Naive thymus-derived CD4-positive, alpha-beta T cell (primary cell): ENCODE measurements at regions not wholly inside any gene's neighbourhood (a gene's known extent, or its start where the extent isn't known, plus 50 kb on each side); places are given as distances from the start of the nearest gene placed in this dataset.
A peak's percentile ranks its signal among the peaks of the same experiment; 100 is the strongest.

ENCODE experiments used
- ATAC-seq: fragments of 150-1000 bp; cut with Tn5 transposase; 2 replicates; pipeline ENCODE4 v1.10.0; 2021; ENCODE audit warnings: mild to moderate bottlenecking, moderate library complexity
- CTCF ChIA-PET: fragments of 350-600 bp; sonication (Branson Sonifier 250); formaldehyde crosslinking; loops from one replicate; lab custom pipeline; 2021; ENCODE audit warnings: antibody characterized with exemption; lab: Charles Lee
- POLR2A ChIA-PET: fragments of 350-600 bp; sonication (Branson Sonifier 250); formaldehyde crosslinking; loops from one replicate; lab custom pipeline; 2021; ENCODE audit warnings: antibody characterized with exemption, inconsistent platforms; lab: Charles Lee
- DNase-seq, 9 donors: peaks; one replicate each; pipeline versions ENCODE4 v3.0.0 to v3.0.0-alpha.2; 2020 to 2022; ENCODE audit warnings: mixed read lengths in 1 of 9
- H3K27ac ChIP-seq: one replicate; pipeline ENCODE4 v1.7.0; 2013; ENCODE audit warnings: mild to moderate bottlenecking, low read depth, low read length, moderate library complexity
- H3K27me3 ChIP-seq, 2 donors: one replicate each; pipeline ENCODE4 v1.7.0; 2013; ENCODE audit warnings: low read length in 2 of 2, mild to moderate bottlenecking in 2 of 2, moderate library complexity in 2 of 2; ENCODE audit not compliant: control insufficient read depth in 2 of 2, insufficient read depth in 2 of 2
- H3K36me3 ChIP-seq, 3 experiments: 1 replicate in 2 of 3; 2 replicates in 1 of 3; pipeline ENCODE4 v1.7.0; 2013; ENCODE audit warnings: low read length in 3 of 3, mild to moderate bottlenecking in 3 of 3, moderate library complexity in 1 of 3; ENCODE audit not compliant: insufficient read depth in 3 of 3, control insufficient read depth in 2 of 3
- H3K4me1 ChIP-seq, 2 donors: one replicate each; pipeline ENCODE4 v1.7.0; 2013; ENCODE audit warnings: low read length in 2 of 2, mild to moderate bottlenecking in 2 of 2, moderate library complexity in 1 of 2; ENCODE audit not compliant: control insufficient read depth in 2 of 2, insufficient read depth in 2 of 2
- H3K4me3 ChIP-seq: 2 replicates; pipeline ENCODE4 v1.7.0; 2013; ENCODE audit warnings: mild to moderate bottlenecking, low read length
- H3K9me3 ChIP-seq, 3 experiments: 1 replicate in 2 of 3; 2 replicates in 1 of 3; pipeline ENCODE4 v1.7.0; 2013; ENCODE audit warnings: low read length in 3 of 3; ENCODE audit not compliant: control insufficient read depth in 2 of 3
- H3K27ac Mint-ChIP-seq, 9 donors: one replicate each; pipeline ENCODE4 v1.8.0; 2020 to 2022; ENCODE audit warnings: mixed read lengths in 9 of 9, mild to moderate bottlenecking in 8 of 9, moderate library complexity in 5 of 9, inconsistent platforms in 2 of 9
- H3K27me3 Mint-ChIP-seq, 5 donors: one replicate each; pipeline ENCODE4 v1.8.0; 2021 to 2022; ENCODE audit warnings: mixed read lengths in 5 of 5, mild to moderate bottlenecking in 1 of 5
- H3K36me3 Mint-ChIP-seq, 5 donors: one replicate each; pipeline ENCODE4 v1.8.0; 2020 to 2022; ENCODE audit warnings: mixed read lengths in 5 of 5, mild to moderate bottlenecking in 3 of 5, inconsistent platforms in 1 of 5
- H3K4me1 Mint-ChIP-seq, 7 donors: one replicate each; pipeline ENCODE4 v1.8.0; 2020 to 2022; ENCODE audit warnings: mixed read lengths in 7 of 7, mild to moderate bottlenecking in 3 of 7, inconsistent platforms in 1 of 7
- H3K4me3 Mint-ChIP-seq, 10 donors: one replicate each; pipeline ENCODE4 v1.8.0; 2020 to 2022; ENCODE audit warnings: mild to moderate bottlenecking in 10 of 10, mixed read lengths in 10 of 10, moderate library complexity in 6 of 10, inconsistent platforms in 2 of 10
- H3K9me3 Mint-ChIP-seq, 11 donors: one replicate each; pipeline ENCODE4 v1.8.0; 2020 to 2022; ENCODE audit warnings: mixed read lengths in 11 of 11, mild to moderate bottlenecking in 4 of 11, inconsistent platforms in 1 of 11, moderate library complexity in 1 of 11
- intact Hi-C, 2 donors: fragments of 100-400 bp; cut with micrococcal nuclease; formaldehyde crosslinking; loops; one replicate each; pipeline ENCODE4 v1.15.1; 2023

- H3K36me3 Mint-ChIP-seq = peaks cover 0 to 5% (median 0%) of the 10 kb centered on the region in 5 donors
- Histone ChIP-seq H3K4me3 (no peak overlapping the region), H3K36me3 (no peaks in the 10 kb centered on the region), H3K27me3 (peaks cover 0 to 9% of the 10 kb centered on the region in 2 donors), H3K27ac (no peak overlapping the region), H3K9me3 (no peaks in the 10 kb centered on the region), H3K4me1 (no peaks in the 10 kb centered on the region)
- intact Hi-C loops = no loop called here
- ChIA-PET POLR2A (no interaction called here), CTCF (no interaction called here)
- peaks cover 0 to 12% (median 4%) of the 10 kb centered on the region in 7 donors for H3K4me1 Mint-ChIP-seq
- DNase-seq = no peak
- no peak overlapping the region for H3K4me3 Mint-ChIP-seq
- peaks cover 43 to 68% (median 52%) of the 10 kb centered on the region in 5 donors for H3K27me3 Mint-ChIP-seq
- peaks cover 0 to 6% (median 0%) of the 10 kb centered on the region in 11 donors for H3K9me3 Mint-ChIP-seq
- no peak overlapping the region for H3K27ac Mint-ChIP-seq
- ATAC-seq = no peak
Measured at GRCh38 chr20:62578294-62578897, 63.9 kb upstream of the SLCO4A1 start.

GRCh38 chr20:62580052-62580451, 62.3 kb upstream of the SLCO4A1 start:
- peaks cover 0 to 5% (median 0%) of the 10 kb centered on the region in 5 donors for H3K36me3 Mint-ChIP-seq
- H3K9me3 Mint-ChIP-seq = peaks cover 0 to 4% (median 0%) of the 10 kb centered on the region in 11 donors
- Histone ChIP-seq H3K4me1 (no peaks in the 10 kb centered on the region), H3K9me3 (no peaks in the 10 kb centered on the region), H3K27ac (no peak overlapping the region), H3K4me3 (no peak overlapping the region), H3K36me3 (no peaks in the 10 kb centered on the region), H3K27me3 (peaks cover 0 to 9% of the 10 kb centered on the region in 2 donors)
- peaks cover 35 to 58% (median 53%) of the 10 kb centered on the region in 5 donors for H3K27me3 Mint-ChIP-seq
- intact Hi-C loops = no loop called here
- peaks cover 0 to 12% (median 4%) of the 10 kb centered on the region in 7 donors for H3K4me1 Mint-ChIP-seq
- ATAC-seq (no peak), DNase-seq (no peak)
- no peak overlapping the region for H3K4me3 Mint-ChIP-seq
- H3K27ac Mint-ChIP-seq = no peak overlapping the region
- ChIA-PET POLR2A (no interaction called here), CTCF (no interaction called here)

GRCh38 chr20:62580733-62581132, 61.6 kb upstream of the SLCO4A1 start:
- H3K4me1 ChIP-seq = no peaks in the 10 kb centered on the region
- no peak for DNase-seq
- intact Hi-C loops = no loop called here
- Mint-ChIP-seq H3K4me3 (no peak overlapping the region), H3K27me3 (peaks cover 37 to 61% (median 53%) of the 10 kb centered on the region in 5 donors), H3K36me3 (peaks cover 0 to 5% (median 0%) of the 10 kb centered on the region in 5 donors), H3K27ac (no peak overlapping the region), H3K9me3 (peaks cover 0 to 4% (median 0%) of the 10 kb centered on the region in 11 donors), H3K4me1 (peaks cover 0 to 12% (median 4%) of the 10 kb centered on the region in 7 donors)
- POLR2A ChIA-PET = no interaction called here
- CTCF ChIA-PET = no interaction called here
- ATAC-seq = no peak
- H3K27me3 ChIP-seq = peaks cover 0 to 9% of the 10 kb centered on the region in 2 donors
- H3K27ac ChIP-seq = no peak overlapping the region
- H3K9me3 ChIP-seq = no peaks in the 10 kb centered on the region
- no peaks in the 10 kb centered on the region for H3K36me3 ChIP-seq
- no peak overlapping the region for H3K4me3 ChIP-seq

GRCh38 chr20:62581308-62581707, 61.0 kb upstream of the SLCO4A1 start:
- intact Hi-C loops = no loop called here
- ChIA-PET CTCF (no interaction called here), POLR2A (no interaction called here)
- H3K27ac Mint-ChIP-seq = no peak overlapping the region
- peaks cover 0 to 12% (median 4%) of the 10 kb centered on the region in 7 donors for H3K4me1 Mint-ChIP-seq
- no peak for DNase-seq
- peak overlapping the region in 1 of 10 donors; percentile 1 for H3K4me3 Mint-ChIP-seq
- peaks cover 0 to 5% (median 0%) of the 10 kb centered on the region in 5 donors for H3K36me3 Mint-ChIP-seq
- Histone ChIP-seq H3K4me3 (no peak overlapping the region), H3K36me3 (no peaks in the 10 kb centered on the region), H3K4me1 (no peaks in the 10 kb centered on the region), H3K27ac (no peak overlapping the region), H3K9me3 (no peaks in the 10 kb centered on the region), H3K27me3 (peaks cover 0 to 9% of the 10 kb centered on the region in 2 donors)
- H3K9me3 Mint-ChIP-seq = peaks cover 0 to 4% (median 0%) of the 10 kb centered on the region in 11 donors
- H3K27me3 Mint-ChIP-seq = peaks cover 36 to 62% (median 52%) of the 10 kb centered on the region in 5 donors
- ATAC-seq = no peak

GRCh38 chr20:62581806-62582205, 60.5 kb upstream of the SLCO4A1 start:
- ChIA-PET CTCF (no interaction called here), POLR2A (no interaction called here)
- no peaks in the 10 kb centered on the region for H3K9me3 ChIP-seq
- no peak overlapping the region for H3K4me3 ChIP-seq
- H3K27ac ChIP-seq = no peak overlapping the region
- peaks cover 0 to 9% of the 10 kb centered on the region in 2 donors for H3K27me3 ChIP-seq
- no peaks in the 10 kb centered on the region for H3K4me1 ChIP-seq
- Mint-ChIP-seq H3K9me3 (peaks cover 0 to 4% (median 0%) of the 10 kb centered on the region in 11 donors), H3K4me1 (peaks cover 0 to 12% (median 4%) of the 10 kb centered on the region in 7 donors), H3K36me3 (peaks cover 0 to 5% (median 0%) of the 10 kb centered on the region in 5 donors), H3K4me3 (peak overlapping the region in 1 of 10 donors; percentile 1), H3K27me3 (peaks cover 36 to 59% (median 52%) of the 10 kb centered on the region in 5 donors), H3K27ac (no peak overlapping the region)
- ATAC-seq (no peak), DNase-seq (no peak)
- intact Hi-C loops = no loop called here
- no peaks in the 10 kb centered on the region for H3K36me3 ChIP-seq

GRCh38 chr20:62583424-62583920, 58.8 kb upstream of the SLCO4A1 start:
- POLR2A ChIA-PET = no interaction called here
- H3K9me3 ChIP-seq = no peaks in the 10 kb centered on the region
- H3K36me3 Mint-ChIP-seq = peaks cover 0 to 5% (median 0%) of the 10 kb centered on the region in 5 donors
- H3K27ac Mint-ChIP-seq = no peak overlapping the region
- no peaks in the 10 kb centered on the region for H3K36me3 ChIP-seq
- intact Hi-C loops = no loop called here
- CTCF ChIA-PET = no interaction called here
- ATAC-seq (no peak), DNase-seq (no peak)
- H3K4me3 Mint-ChIP-seq = no peak overlapping the region
- H3K4me3 ChIP-seq = no peak overlapping the region
- peaks cover 0 to 4% (median 0%) of the 10 kb centered on the region in 11 donors for H3K9me3 Mint-ChIP-seq
- peaks cover 34 to 57% (median 49%) of the 10 kb centered on the region in 5 donors for H3K27me3 Mint-ChIP-seq
- H3K4me1 ChIP-seq = no peaks in the 10 kb centered on the region
- H3K4me1 Mint-ChIP-seq = peaks cover 0 to 12% (median 4%) of the 10 kb centered on the region in 7 donors
- H3K27ac ChIP-seq = no peak overlapping the region
- H3K27me3 ChIP-seq = peaks cover 0 to 5% of the 10 kb centered on the region in 2 donors
